Peyer's patch (tissue), 4 donors: ENCODE measurements at regions not wholly inside any gene's neighbourhood (a gene's known extent, or its start where the extent isn't known, plus 50 kb on each side); places are given as distances from the start of the nearest gene placed in this dataset.

Source experiments
- POLR2A ChIP-seq, 2 donors: fragments of 450-650 bp; IDR thresholded peaks; one replicate each; pipeline ENCODE4 v1.5.1; 2017; ENCODE audit warnings: antibody characterized with exemption in 2 of 2, mild to moderate bottlenecking in 2 of 2, moderate library complexity in 2 of 2
- TF ChIP-seq, protein P1 (sequence below), 6 experiments: fragments of 450-650 bp in 4 of 6; fragments of 200-600 bp in 2 of 6; sonication (generic) in 1 of 6; IDR thresholded peaks; one replicate each; pipeline ENCODE4 v1.5.1; 2017 to 2019; ENCODE audit warnings: antibody characterized with exemption in 6 of 6, mild to moderate bottlenecking in 3 of 6, moderate library complexity in 1 of 6

DNA sequence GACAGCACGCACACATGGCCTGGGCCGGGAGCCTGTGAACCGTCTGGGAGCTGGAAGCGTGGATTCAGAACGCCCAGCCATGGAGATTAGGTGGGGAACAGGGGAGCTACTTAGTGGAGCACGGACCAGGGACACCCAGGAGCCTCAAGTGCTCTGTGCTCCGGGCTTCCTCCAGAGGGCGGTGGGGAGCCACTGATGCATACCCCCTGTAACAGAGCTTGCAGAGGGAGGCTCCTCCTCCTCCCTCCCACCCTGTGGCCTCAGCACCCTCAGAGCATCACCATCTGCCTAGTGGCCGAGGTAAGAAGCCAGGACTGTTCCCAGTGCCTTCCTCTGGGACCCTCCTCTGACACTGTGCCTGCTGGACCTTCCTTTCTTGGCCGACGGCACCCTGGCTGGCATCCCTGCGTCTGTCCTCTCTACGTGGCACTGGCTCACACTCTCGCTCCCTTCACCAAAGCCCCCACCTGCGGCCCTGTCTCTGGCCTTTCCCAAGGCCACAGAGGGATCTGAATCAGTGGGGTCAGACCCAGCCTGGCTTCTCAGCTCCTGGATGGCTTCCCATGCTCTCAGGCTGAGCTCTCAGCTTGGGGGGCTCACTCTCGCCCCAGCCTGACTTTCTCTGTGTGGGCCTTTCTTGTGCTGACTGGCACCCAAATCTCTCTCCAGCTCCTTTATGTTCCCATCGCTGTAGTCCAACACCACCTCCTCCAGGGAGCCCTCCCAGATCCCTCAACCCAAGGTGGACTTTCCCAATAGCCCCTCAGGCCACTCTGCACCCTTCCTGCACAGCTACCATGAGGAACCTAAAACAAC lies 780.9 kb downstream of the BRD1 start:
- TF ChIP-seq POLR2A (IDR thresholded peaks at IDR 0.05), result no peak
- TF ChIP-seq, protein P1, sequence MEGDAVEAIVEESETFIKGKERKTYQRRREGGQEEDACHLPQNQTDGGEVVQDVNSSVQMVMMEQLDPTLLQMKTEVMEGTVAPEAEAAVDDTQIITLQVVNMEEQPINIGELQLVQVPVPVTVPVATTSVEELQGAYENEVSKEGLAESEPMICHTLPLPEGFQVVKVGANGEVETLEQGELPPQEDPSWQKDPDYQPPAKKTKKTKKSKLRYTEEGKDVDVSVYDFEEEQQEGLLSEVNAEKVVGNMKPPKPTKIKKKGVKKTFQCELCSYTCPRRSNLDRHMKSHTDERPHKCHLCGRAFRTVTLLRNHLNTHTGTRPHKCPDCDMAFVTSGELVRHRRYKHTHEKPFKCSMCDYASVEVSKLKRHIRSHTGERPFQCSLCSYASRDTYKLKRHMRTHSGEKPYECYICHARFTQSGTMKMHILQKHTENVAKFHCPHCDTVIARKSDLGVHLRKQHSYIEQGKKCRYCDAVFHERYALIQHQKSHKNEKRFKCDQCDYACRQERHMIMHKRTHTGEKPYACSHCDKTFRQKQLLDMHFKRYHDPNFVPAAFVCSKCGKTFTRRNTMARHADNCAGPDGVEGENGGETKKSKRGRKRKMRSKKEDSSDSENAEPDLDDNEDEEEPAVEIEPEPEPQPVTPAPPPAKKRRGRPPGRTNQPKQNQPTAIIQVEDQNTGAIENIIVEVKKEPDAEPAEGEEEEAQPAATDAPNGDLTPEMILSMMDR (IDR thresholded peaks at IDR 0.05), result peak in 4 of 6 experiments; percentile 18 to 26 (median 22)
